Large intestine (tissue), 3 donors: ENCODE measurements at regions not wholly inside any gene's neighbourhood (a gene's known extent, or its start where the extent isn't known, plus 50 kb on each side); places are given as distances from the start of the nearest gene placed in this dataset.
"Not testable (repeated sequence)": the region's sequence is repeated elsewhere in the genome, so short reads cannot be mapped to it uniquely, and the experiment has no call there.

Experiments
- DNase-seq, 2 donors: peaks; one replicate each; pipeline versions ENCODE4 v3.0.0 to v3.0.0-alpha.2; 2013
- H3K27ac ChIP-seq: one replicate; pipeline ENCODE4 v1.5.1; 2013; ENCODE audit warnings: low read length
- H3K27me3 ChIP-seq: 2 replicates; pipeline ENCODE4 v1.6.1; 2013; ENCODE audit warnings: low read length; ENCODE audit not compliant: control insufficient read depth, insufficient read depth
- H3K36me3 ChIP-seq: 2 replicates; pipeline ENCODE4 v1.6.1; 2013; ENCODE audit warnings: low read length; ENCODE audit not compliant: control insufficient read depth, insufficient read depth
- H3K4me1 ChIP-seq: one replicate; pipeline ENCODE4 v1.6.1; 2013; ENCODE audit warnings: low read length; ENCODE audit not compliant: control insufficient read depth, insufficient read depth
- H3K4me3 ChIP-seq: one replicate; pipeline ENCODE4 v1.5.1; 2013; ENCODE audit warnings: low read length
- H3K9me3 ChIP-seq: one replicate; pipeline ENCODE4 v1.6.1; 2013; ENCODE audit warnings: mild to moderate bottlenecking, low read depth, low read length, moderate library complexity; ENCODE audit not compliant: control insufficient read depth
- WGBS: methylation state at CpG from one replicate; pipeline ENCODE4 v1.1.5; 2013; ENCODE audit warnings: low lambda C conversion rate; ENCODE audit not compliant: insufficient coverage; 5-methylcytosine and 5-hydroxymethylcytosine counted together

GRCh38 chr10:9038146-9038714 lies 983.7 kb downstream of the GATA3 start:
- DNase-seq, result no peak
- H3K27ac ChIP-seq, result no peak overlapping the region
- no peaks in the 10 kb centered on the region for H3K4me1 ChIP-seq
- no peaks in the 10 kb centered on the region for H3K9me3 ChIP-seq
- WGBS, result 100% methylated on average over 1 of the region's 4 CpGs
- no peaks in the 10 kb centered on the region for H3K27me3 ChIP-seq
- no peak overlapping the region for H3K4me3 ChIP-seq
- H3K36me3 ChIP-seq, result no peaks in the 10 kb centered on the region

GRCh38 chr10:9043466-9043865 lies 989.0 kb downstream of the GATA3 start:
- Histone ChIP-seq H3K36me3 (no peaks in the 10 kb centered on the region), H3K4me3 (no peak overlapping the region), H3K9me3 (peaks cover 4% of the 10 kb centered on the region), H3K27ac (no peak overlapping the region), H3K27me3 (no peaks in the 10 kb centered on the region), H3K4me1 (no peaks in the 10 kb centered on the region)
- DNase-seq, result no peak
- 57% methylated on average over 1 of the region's 2 CpGs for WGBS

GRCh38 chr10:9045311-9045710 lies 990.8 kb downstream of the GATA3 start:
- Histone ChIP-seq H3K36me3 (no peaks in the 10 kb centered on the region), H3K27me3 (no peaks in the 10 kb centered on the region), H3K9me3 (peaks cover 4% of the 10 kb centered on the region), H3K4me1 (no peaks in the 10 kb centered on the region), H3K27ac (no peak overlapping the region), H3K4me3 (no peak overlapping the region)
- no peak for DNase-seq

- H3K27me3 ChIP-seq, result no peaks in the 10 kb centered on the region
- peaks cover 2% of the 10 kb centered on the region for H3K9me3 ChIP-seq
- DNase-seq, result no peak
- no peak overlapping the region for H3K4me3 ChIP-seq
- no peak overlapping the region for H3K27ac ChIP-seq
- no peaks in the 10 kb centered on the region for H3K4me1 ChIP-seq
- no peaks in the 10 kb centered on the region for H3K36me3 ChIP-seq
Measured at GRCh38 chr10:9051328-9051974, 997.0 kb downstream of the GATA3 start.

- H3K36me3 ChIP-seq, result no peaks in the 10 kb centered on the region
- H3K4me1 ChIP-seq, result no peaks in the 10 kb centered on the region
- H3K9me3 ChIP-seq, result peaks cover 4% of the 10 kb centered on the region
- no peak overlapping the region for H3K27ac ChIP-seq
- no peak overlapping the region for H3K4me3 ChIP-seq
- 100% methylated on average over 1 of the region's 1 CpG for WGBS
- no peak for DNase-seq
- H3K27me3 ChIP-seq, result no peaks in the 10 kb centered on the region
Measured at GRCh38 chr10:9052767-9053166, 998.3 kb downstream of the GATA3 start.

GRCh38 chr10:9056521-9056920 lies 1002.0 kb downstream of the GATA3 start:
- Histone ChIP-seq H3K27me3 (no peaks in the 10 kb centered on the region), H3K27ac (no peak overlapping the region), H3K9me3 (peaks cover 4% of the 10 kb centered on the region), H3K4me1 (no peaks in the 10 kb centered on the region), H3K36me3 (no peaks in the 10 kb centered on the region), H3K4me3 (no peak overlapping the region)
- DNase-seq, result no peak
- WGBS, result no CpG with 5 or more reads among the region's 11 CpGs

- not testable (repeated sequence) for H3K27ac ChIP-seq, H3K27me3 ChIP-seq, H3K4me1 ChIP-seq, H3K9me3 ChIP-seq, H3K36me3 ChIP-seq, H3K4me3 ChIP-seq, DNase-seq
- WGBS, result no CpG with 5 or more reads among the region's 17 CpGs
Measured at GRCh38 chr10:9057293-9057692, 1002.8 kb downstream of the GATA3 start.

GRCh38 chr10:9060314-9060713 lies 1005.8 kb downstream of the GATA3 start:
- DNase-seq, result no peak
- Histone ChIP-seq H3K4me3 (no peak overlapping the region), H3K27me3 (no peaks in the 10 kb centered on the region), H3K9me3 (peaks cover 4% of the 10 kb centered on the region), H3K4me1 (no peaks in the 10 kb centered on the region), H3K36me3 (no peaks in the 10 kb centered on the region), H3K27ac (no peak overlapping the region)
- WGBS, result no CpG with 5 or more reads among the region's 2 CpGs

- H3K9me3 ChIP-seq, result no peaks in the 10 kb centered on the region
- no peaks in the 10 kb centered on the region for H3K4me1 ChIP-seq
- H3K36me3 ChIP-seq, result no peaks in the 10 kb centered on the region
- H3K27ac ChIP-seq, result no peak overlapping the region
- 67% methylated on average over 1 of the region's 3 CpGs for WGBS
- no peak for DNase-seq
- H3K4me3 ChIP-seq, result no peak overlapping the region
- no peaks in the 10 kb centered on the region for H3K27me3 ChIP-seq
Measured at GRCh38 chr10:9061871-9062270, 1007.4 kb downstream of the GATA3 start.

GRCh38 chr10:9066152-9066551 lies 1011.7 kb downstream of the GATA3 start:
- Histone ChIP-seq H3K27me3 (no peaks in the 10 kb centered on the region), H3K4me3 (no peak overlapping the region), H3K9me3 (no peaks in the 10 kb centered on the region), H3K36me3 (no peaks in the 10 kb centered on the region), H3K27ac (no peak overlapping the region), H3K4me1 (no peaks in the 10 kb centered on the region)
- DNase-seq, result no peak
- no CpG with 5 or more reads among the region's 3 CpGs for WGBS

GRCh38 chr10:9068003-9068402 lies 1013.5 kb downstream of the GATA3 start:
- Histone ChIP-seq H3K4me3 (no peak overlapping the region), H3K36me3 (no peaks in the 10 kb centered on the region), H3K4me1 (no peaks in the 10 kb centered on the region), H3K27me3 (no peaks in the 10 kb centered on the region), H3K9me3 (no peaks in the 10 kb centered on the region), H3K27ac (no peak overlapping the region)
- DNase-seq, result no peak
